ENCODE measurements at regions not wholly inside any gene's neighbourhood (a gene's known extent, or its start where the extent isn't known, plus 50 kb on each side); places are given as distances from the start of the nearest gene placed in this dataset.

- Histone ChIP-seq H3K4me1 (ENCODE audit: control insufficient read depth in 1 of 2, insufficient read depth in 1 of 2, low read depth in 1 of 2, low read length in 1 of 2) (no peaks in the 10 kb centered on the region), H3K27me3 (no peaks in the 10 kb centered on the region), H3K27ac (no peak overlapping the region), H3K4me3 (ENCODE audit: low read depth in 1 of 2, low read length in 1 of 2) (no peak overlapping the region), H3K9me3 (no peaks in the 10 kb centered on the region), H3K36me3 (no peaks in the 10 kb centered on the region)
- TF ChIP-seq CTCF (IDR thresholded peaks at IDR 0.05) = no peak
These were observed 52.4 kb upstream of the EPHA4 start for GRCh38 chr2:221624475-221624874.

Measured in neutrophil (primary cell).